H1 (cell line): ENCODE measurements at regions not wholly inside any gene's neighbourhood (a gene's known extent, or its start where the extent isn't known, plus 50 kb on each side); places are given as distances from the start of the nearest gene placed in this dataset.

ENCODE experiments used
- CTCF ChIA-PET: fragments of 300-600 bp; sonication (Branson Sonifier 250); formaldehyde crosslinking; loops from one replicate; lab custom pipeline; 2021; ENCODE audit not compliant: partially characterized antibody; lab: Charles Lee
- POLR2A ChIA-PET: fragments of 300-600 bp; sonication (Branson Sonifier 250); formaldehyde crosslinking; loops from one replicate; lab custom pipeline; 2021; ENCODE audit warnings: inconsistent platforms; ENCODE audit not compliant: partially characterized antibody; lab: Charles Lee
- DNase-seq, 2 experiments: peaks; one replicate each; pipeline versions ENCODE4 v3.0.0 to v3.0.0-alpha.2; 2010 to 2022; ENCODE audit warnings: low spot score in 2 of 2, low read depth in 1 of 2, mixed read lengths in 1 of 2
- FAIRE-seq: peaks from 2 replicates; lab custom pipeline; 2011; peaks lifted over from hg19 to GRCh38; lab: Jason Lieb, UNC
- H2AFZ ChIP-seq: 2 replicates; pipeline ENCODE4 v1.8.1; 2012; ENCODE audit warnings: low read length, inconsistent platforms
- H2AK5ac ChIP-seq: 2 replicates; pipeline ENCODE4 v1.6.1; 2013; ENCODE audit warnings: low read depth, low read length
- H2BK120ac ChIP-seq: replicated peaks from 2 replicates; pipeline ENCODE3; 2013; ENCODE audit warnings: low read depth, low read length, inconsistent platforms
- H2BK12ac ChIP-seq: 2 replicates; pipeline ENCODE4 v1.6.1; 2013; ENCODE audit warnings: low read depth, low read length
- H2BK15ac ChIP-seq: 2 replicates; pipeline ENCODE4 v1.6.1; 2013; ENCODE audit warnings: low read length
- H2BK20ac ChIP-seq: 2 replicates; pipeline ENCODE4 v1.6.1; 2013; ENCODE audit warnings: low read length
- H2BK5ac ChIP-seq: 2 replicates; pipeline ENCODE4 v1.6.1; 2013; ENCODE audit warnings: low read depth, low read length
- H3K14ac ChIP-seq: 2 replicates; pipeline ENCODE4 v1.6.1; 2013; ENCODE audit warnings: inconsistent platforms; ENCODE audit not compliant: insufficient read length
- H3K18ac ChIP-seq: 2 replicates; pipeline ENCODE4 v1.6.1; 2013; ENCODE audit warnings: low read length; ENCODE audit errors: extremely low read depth
- H3K23ac ChIP-seq: 2 replicates; pipeline ENCODE4 v1.6.1; 2013; ENCODE audit warnings: inconsistent platforms; ENCODE audit not compliant: insufficient read length
- H3K23me2 ChIP-seq: 2 replicates; pipeline ENCODE4 v1.6.1; 2013; ENCODE audit warnings: low read depth, low read length
- H3K27ac ChIP-seq: 2 replicates; pipeline ENCODE4 v1.6.1; 2011; ENCODE audit warnings: low read depth, low read length, inconsistent platforms
- H3K27me3 ChIP-seq, 4 experiments: replicated peaks in 1 of 4; 1 replicate in 1 of 4; 2 replicates in 3 of 4; pipeline versions ENCODE4 v1.6.1 to v1.8.1; 2011 to 2013; ENCODE audit warnings: low read length in 3 of 4, mild to moderate bottlenecking in 3 of 4, inconsistent platforms in 2 of 4, mixed read lengths in 2 of 4, moderate library complexity in 1 of 4; ENCODE audit not compliant: control insufficient read depth in 3 of 4, insufficient read depth in 3 of 4; ENCODE audit errors: extremely low read depth in 1 of 4
- H3K36me3 ChIP-seq, 4 experiments: 2 replicates each; pipeline versions ENCODE4 v1.6.1 to v1.8.1; 2011 to 2013; ENCODE audit warnings: mild to moderate bottlenecking in 4 of 4, low read length in 3 of 4, moderate library complexity in 2 of 4, control low read depth in 1 of 4, inconsistent platforms in 1 of 4; ENCODE audit not compliant: insufficient read depth in 4 of 4, control insufficient read depth in 2 of 4
- H3K4ac ChIP-seq: replicated peaks from 2 replicates; pipeline ENCODE3; 2013; ENCODE audit warnings: low read length, low read depth, mixed read lengths, inconsistent platforms; ENCODE audit not compliant: insufficient read length
- H3K4me1 ChIP-seq, 4 experiments: replicated peaks in 1 of 4; 1 replicate in 1 of 4; 2 replicates in 3 of 4; pipeline versions ENCODE4 v1.6.1 to v1.8.1; 2011 to 2013; ENCODE audit warnings: low read length in 3 of 4, inconsistent platforms in 2 of 4, mixed read lengths in 1 of 4; ENCODE audit not compliant: insufficient read depth in 4 of 4, control insufficient read depth in 3 of 4
- H3K4me2 ChIP-seq, 2 experiments: 2 replicates each; pipeline versions ENCODE4 v1.6.1 to v1.8.1; 2011 to 2013; ENCODE audit warnings: low read depth in 2 of 2, low read length in 2 of 2, control low read depth in 1 of 2, inconsistent platforms in 1 of 2, mild to moderate bottlenecking in 1 of 2; ENCODE audit not compliant: insufficient read depth in 1 of 2
- H3K4me3 ChIP-seq, 4 experiments: fragments of 200-600, 300-600 bp in 1 of 4; sonication (generic), shearing (Covaris generic), sonication (Bioruptor Twin) in 1 of 4; 2 replicates each; pipeline versions ENCODE4 v1.5.1 to v1.8.1; 2011 to 2016; ENCODE audit warnings: low read length in 4 of 4, low read depth in 3 of 4, control low read depth in 2 of 4, inconsistent platforms in 2 of 4, mild to moderate bottlenecking in 2 of 4, mixed read lengths in 1 of 4, moderate library complexity in 1 of 4; ENCODE audit not compliant: insufficient read depth in 2 of 4; ENCODE audit errors: extremely low read depth in 1 of 4
- H3K56ac ChIP-seq: replicated peaks from 2 replicates; pipeline ENCODE3; 2013; ENCODE audit warnings: low read depth, mild to moderate bottlenecking, mixed read lengths, low read length, inconsistent platforms; ENCODE audit not compliant: insufficient read length
- H3K79me1 ChIP-seq: 2 replicates; pipeline ENCODE4 v1.6.1; 2013; ENCODE audit warnings: low read depth, low read length, control low read depth
- H3K79me2 ChIP-seq, 2 experiments: 2 replicates each; pipeline versions ENCODE4 v1.6.1 to v1.8.1; 2012 to 2013; ENCODE audit warnings: low read length in 2 of 2, mild to moderate bottlenecking in 2 of 2, inconsistent platforms in 1 of 2; ENCODE audit not compliant: insufficient read depth in 2 of 2, control insufficient read depth in 1 of 2
- H3K9ac ChIP-seq, 4 experiments: replicated peaks in 1 of 4; 1 replicate in 1 of 4; 2 replicates in 3 of 4; pipeline versions ENCODE4 v1.6.1 to v1.8.1; 2011 to 2013; ENCODE audit warnings: low read depth in 3 of 4, low read length in 3 of 4, control low read depth in 2 of 4, mild to moderate bottlenecking in 2 of 4, moderate library complexity in 2 of 4, inconsistent platforms in 1 of 4; ENCODE audit errors: extremely low read depth in 1 of 4
- H3K9me3 ChIP-seq, 2 experiments: 2 replicates each; pipeline versions ENCODE4 v1.6.1 to v1.8.1; 2012 to 2013; ENCODE audit warnings: mild to moderate bottlenecking in 2 of 2, moderate library complexity in 2 of 2, control low read depth in 1 of 2, inconsistent platforms in 1 of 2, low read depth in 1 of 2, low read length in 1 of 2, mixed read lengths in 1 of 2; ENCODE audit not compliant: insufficient read depth in 2 of 2
- H4K20me1 ChIP-seq, 2 experiments: replicated peaks in 1 of 2; 2 replicates each; pipeline versions ENCODE3 to v1.8.1; 2011 to 2013; ENCODE audit warnings: inconsistent platforms in 2 of 2, low read length in 2 of 2, mild to moderate bottlenecking in 1 of 2; ENCODE audit not compliant: insufficient read depth in 2 of 2, control insufficient read depth in 1 of 2
- H4K5ac ChIP-seq: 2 replicates; pipeline ENCODE4 v1.6.1; 2013; ENCODE audit warnings: low read length, low read depth, mixed read lengths, inconsistent platforms; ENCODE audit not compliant: insufficient read length
- H4K8ac ChIP-seq: 2 replicates; pipeline ENCODE4 v1.8.0; 2013; ENCODE audit warnings: mild to moderate bottlenecking, moderate library complexity, low read length, inconsistent platforms; ENCODE audit not compliant: insufficient read depth; ENCODE audit errors: extremely low read depth
- H4K91ac ChIP-seq: replicated peaks from 2 replicates; pipeline ENCODE3; 2013; ENCODE audit warnings: low read length, mixed read lengths, inconsistent platforms; ENCODE audit not compliant: insufficient read length
- RAD21 ChIP-seq, 2 experiments: IDR thresholded peaks in 1 of 2; conservative IDR thresholded peaks in 1 of 2; 2 replicates each; pipeline ENCODE4 v1.6.1; 2011; ENCODE audit warnings: low read depth in 2 of 2, low read length in 2 of 2, improper control_type of control experiment in 1 of 2, inconsistent platforms in 1 of 2, mild to moderate bottlenecking in 1 of 2, moderate library complexity in 1 of 2
- WGBS, 2 experiments: shearing (Covaris generic) in 1 of 2; methylation state at CpG; one replicate each; pipeline versions ENCODE4 v1.1.6 to v1.1.7; 2013 to 2015; ENCODE audit warnings: low lambda C conversion rate in 2 of 2, mixed read lengths in 2 of 2, inconsistent platforms in 1 of 2, low coverage in 1 of 2, missing lambda C conversion rate in 1 of 2; ENCODE audit not compliant: insufficient replicate concordance in 2 of 2, insufficient coverage in 1 of 2, insufficient read length in 1 of 2; ENCODE audit errors: extremely low coverage in 1 of 2, missing lambda C conversion rate in 1 of 2; 5-methylcytosine and 5-hydroxymethylcytosine counted together
- TF ChIP-seq, protein P1 (sequence below): IDR thresholded peaks from 2 replicates; pipeline ENCODE4 v1.6.1; 2012; ENCODE audit warnings: inconsistent platforms
- TF ChIP-seq, protein P2 (sequence below), 3 experiments: IDR thresholded peaks; 1 replicate in 2 of 3; 2 replicates in 1 of 3; pipeline versions ENCODE4 v1.5.1 to v1.6.1; 2011; ENCODE audit warnings: low read length in 3 of 3, mild to moderate bottlenecking in 3 of 3, inconsistent platforms in 2 of 3, low read depth in 1 of 3, moderate library complexity in 1 of 3; ENCODE audit not compliant: insufficient read depth in 1 of 3; ENCODE audit errors: control extremely low read depth in 1 of 3

- no peak overlapping the region for H3K23ac ChIP-seq
- no peaks in the 10 kb centered on the region for H3K79me2 ChIP-seq
- no peak for FAIRE-seq
- H4K8ac ChIP-seq: no peak overlapping the region
- H3K36me3 ChIP-seq: no peaks in the 10 kb centered on the region
- H3K18ac ChIP-seq: no peak overlapping the region
- no peaks in the 10 kb centered on the region for H3K79me1 ChIP-seq
- 41% methylated on average over 2 of the region's 2 CpGs; no CpG with 5 or more reads in 1 of the 2 experiments for WGBS, 2 experiments
- H2BK5ac ChIP-seq: no peak overlapping the region
- no peaks in the 10 kb centered on the region for H3K23me2 ChIP-seq
- H3K27ac ChIP-seq: no peak overlapping the region
- H4K91ac ChIP-seq: no peak overlapping the region
- TF ChIP-seq, protein P1, sequence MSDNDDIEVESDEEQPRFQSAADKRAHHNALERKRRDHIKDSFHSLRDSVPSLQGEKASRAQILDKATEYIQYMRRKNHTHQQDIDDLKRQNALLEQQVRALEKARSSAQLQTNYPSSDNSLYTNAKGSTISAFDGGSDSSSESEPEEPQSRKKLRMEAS: no peak
- peak; percentile 46 to 62 for TF ChIP-seq RAD21 (IDR thresholded peaks at IDR 0.05 in 1 of 2, conservative IDR thresholded peaks at IDR 0.05 in 1 of 2; ENCODE audit: low read depth in 2 of 2, low read length in 2 of 2)
- TF ChIP-seq, protein P2, sequence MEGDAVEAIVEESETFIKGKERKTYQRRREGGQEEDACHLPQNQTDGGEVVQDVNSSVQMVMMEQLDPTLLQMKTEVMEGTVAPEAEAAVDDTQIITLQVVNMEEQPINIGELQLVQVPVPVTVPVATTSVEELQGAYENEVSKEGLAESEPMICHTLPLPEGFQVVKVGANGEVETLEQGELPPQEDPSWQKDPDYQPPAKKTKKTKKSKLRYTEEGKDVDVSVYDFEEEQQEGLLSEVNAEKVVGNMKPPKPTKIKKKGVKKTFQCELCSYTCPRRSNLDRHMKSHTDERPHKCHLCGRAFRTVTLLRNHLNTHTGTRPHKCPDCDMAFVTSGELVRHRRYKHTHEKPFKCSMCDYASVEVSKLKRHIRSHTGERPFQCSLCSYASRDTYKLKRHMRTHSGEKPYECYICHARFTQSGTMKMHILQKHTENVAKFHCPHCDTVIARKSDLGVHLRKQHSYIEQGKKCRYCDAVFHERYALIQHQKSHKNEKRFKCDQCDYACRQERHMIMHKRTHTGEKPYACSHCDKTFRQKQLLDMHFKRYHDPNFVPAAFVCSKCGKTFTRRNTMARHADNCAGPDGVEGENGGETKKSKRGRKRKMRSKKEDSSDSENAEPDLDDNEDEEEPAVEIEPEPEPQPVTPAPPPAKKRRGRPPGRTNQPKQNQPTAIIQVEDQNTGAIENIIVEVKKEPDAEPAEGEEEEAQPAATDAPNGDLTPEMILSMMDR (IDR thresholded peaks at IDR 0.05; ENCODE audit: control extremely low read depth in 1 of 3, insufficient read depth in 1 of 3, low read depth in 1 of 3, low read length in 3 of 3): peak; percentile 52 to 59 (median 54)
- TF ChIP-seq, all 59 proteins: peak for 2
- Histone ChIP-seq H3K4me2 (no peak overlapping the region), H3K4me1 (0 out of 7 replicates have a peak, but pooled peaks cover 0 to 3% (median 0%) of the 10 kb centered on the region in 4 experiments), H2AK5ac (no peak overlapping the region), H3K14ac (no peak overlapping the region), H3K4ac (no peak overlapping the region), H2AFZ (peak overlapping the region; percentile 67; the same call in 1 of the 2 replicates), H3K56ac (no peak overlapping the region), H2BK120ac (no peak overlapping the region), H4K20me1 (no peaks in the 10 kb centered on the region), H4K5ac (no peak overlapping the region), H2BK15ac (no peak overlapping the region), H3K9ac (no peak overlapping the region), H3K27me3 (no peaks in the 10 kb centered on the region), H2BK12ac (no peak overlapping the region), H2BK20ac (no peak overlapping the region), H3K9me3 (no peaks in the 10 kb centered on the region), H3K4me3 (no peak overlapping the region)
- peak; percentile 3 to 69 for DNase-seq
- ChIA-PET CTCF (interaction anchor here (0.7 to 2.9 kb wide), 14 partner anchors 11 to 342 kb away, joined by 3 to 12 read pairs (median 4); no protein-coding TSS in a partner anchor), POLR2A (no interaction called here)
Measured at GRCh38 chr2:22626621-22627020, 758.4 kb upstream of the KLHL29 start.
